ENCODE measurements at regions not wholly inside any gene's neighbourhood (a gene's known extent, or its start where the extent isn't known, plus 50 kb on each side); places are given as distances from the start of the nearest gene placed in this dataset.

DNA sequence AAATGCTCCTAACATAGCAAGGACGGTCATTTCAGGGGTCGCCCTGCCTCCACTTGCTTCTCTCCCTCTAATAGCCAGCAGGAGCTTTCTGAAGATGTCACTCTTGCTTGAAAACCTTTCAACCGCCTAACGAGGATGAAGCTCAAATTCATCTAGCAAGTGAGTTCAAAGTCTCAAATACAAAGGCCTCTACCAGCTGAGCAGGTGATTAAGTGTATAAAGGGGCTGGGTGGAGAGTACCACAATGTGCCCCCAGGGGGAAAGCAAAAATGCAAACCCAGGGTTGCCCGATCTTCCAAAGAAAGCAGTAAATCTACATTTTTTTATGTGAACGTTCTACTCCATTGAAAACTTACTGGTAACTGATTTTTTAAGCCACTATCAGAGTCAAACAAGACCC, 50.4 kb upstream of the GRIP2 start:
- no peak overlapping the region for H2AFZ ChIP-seq (ENCODE audit: low read length)
- H3K27me3 ChIP-seq (ENCODE audit: control insufficient read depth, insufficient read depth, low read length), result no peaks in the 10 kb centered on the region
- H3K36me3 ChIP-seq (ENCODE audit: control insufficient read depth, insufficient read depth, low read length), result no peaks in the 10 kb centered on the region
- no peak overlapping the region for H3K9ac ChIP-seq (ENCODE audit: insufficient read depth, low read length)
- no peaks in the 10 kb centered on the region for H3K9me3 ChIP-seq (ENCODE audit: control insufficient read depth, insufficient read depth, low read depth, low read length)
- H3K27ac ChIP-seq (ENCODE audit: insufficient read depth, low read length), result no peak overlapping the region
- no peak overlapping the region for H3K4me2 ChIP-seq (ENCODE audit: extremely low read depth, insufficient read depth, low read length)
- H3K4me3 ChIP-seq (replicated peaks in 1 of 4; ENCODE audit: control extremely low read depth in 1 of 4, insufficient read depth in 1 of 4, low read depth in 3 of 4, low read length in 4 of 4), result no peak overlapping the region
- no peaks in the 10 kb centered on the region for H3K79me2 ChIP-seq (ENCODE audit: control insufficient read depth, insufficient read depth, low read length)
- no peaks in the 10 kb centered on the region for H3K4me1 ChIP-seq (ENCODE audit: control insufficient read depth, extremely low read depth, insufficient read depth, low read length)
- no peak for DNase-seq (ENCODE audit: low read depth in 2 of 2)
- H4K20me1 ChIP-seq (ENCODE audit: control insufficient read depth, extremely low read depth, insufficient read depth, low read length), result no peaks in the 10 kb centered on the region
- TF ChIP-seq, protein P1, sequence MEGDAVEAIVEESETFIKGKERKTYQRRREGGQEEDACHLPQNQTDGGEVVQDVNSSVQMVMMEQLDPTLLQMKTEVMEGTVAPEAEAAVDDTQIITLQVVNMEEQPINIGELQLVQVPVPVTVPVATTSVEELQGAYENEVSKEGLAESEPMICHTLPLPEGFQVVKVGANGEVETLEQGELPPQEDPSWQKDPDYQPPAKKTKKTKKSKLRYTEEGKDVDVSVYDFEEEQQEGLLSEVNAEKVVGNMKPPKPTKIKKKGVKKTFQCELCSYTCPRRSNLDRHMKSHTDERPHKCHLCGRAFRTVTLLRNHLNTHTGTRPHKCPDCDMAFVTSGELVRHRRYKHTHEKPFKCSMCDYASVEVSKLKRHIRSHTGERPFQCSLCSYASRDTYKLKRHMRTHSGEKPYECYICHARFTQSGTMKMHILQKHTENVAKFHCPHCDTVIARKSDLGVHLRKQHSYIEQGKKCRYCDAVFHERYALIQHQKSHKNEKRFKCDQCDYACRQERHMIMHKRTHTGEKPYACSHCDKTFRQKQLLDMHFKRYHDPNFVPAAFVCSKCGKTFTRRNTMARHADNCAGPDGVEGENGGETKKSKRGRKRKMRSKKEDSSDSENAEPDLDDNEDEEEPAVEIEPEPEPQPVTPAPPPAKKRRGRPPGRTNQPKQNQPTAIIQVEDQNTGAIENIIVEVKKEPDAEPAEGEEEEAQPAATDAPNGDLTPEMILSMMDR (conservative IDR thresholded peaks at IDR 0.05 in 1 of 2, IDR thresholded peaks at IDR 0.05 in 1 of 2; ENCODE audit: low read depth in 1 of 2, low read length in 2 of 2), result no peak
- no peak for TF ChIP-seq EZH2 (IDR thresholded peaks at IDR 0.05; ENCODE audit: low read length, missing control alignments)

DNA sequence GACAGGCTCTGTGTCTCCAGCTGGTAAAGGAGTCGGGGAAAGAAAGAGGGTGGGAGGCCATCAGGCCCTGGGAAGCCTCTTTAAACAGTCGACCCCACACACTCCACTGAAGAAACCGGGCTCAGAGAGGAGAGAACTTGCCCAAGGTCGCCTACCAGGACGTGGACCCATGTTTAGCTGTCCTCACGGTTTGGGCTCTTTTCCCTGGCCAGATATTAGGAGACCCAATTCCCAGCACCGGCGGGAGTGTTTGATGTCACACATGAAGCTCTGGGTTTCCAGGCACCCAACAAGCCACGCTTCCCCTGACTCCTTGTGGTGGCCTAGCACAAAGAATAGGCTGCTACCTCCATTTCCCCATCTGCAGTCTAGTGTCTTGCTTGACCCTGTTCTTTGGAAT, 52.2 kb upstream of the GRIP2 start:
- Histone ChIP-seq H3K27ac (ENCODE audit: insufficient read depth, low read length) (no peak overlapping the region), H3K9ac (ENCODE audit: insufficient read depth, low read length) (no peak overlapping the region), H4K20me1 (ENCODE audit: control insufficient read depth, extremely low read depth, insufficient read depth, low read length) (peaks cover 2% of the 10 kb centered on the region), H2AFZ (ENCODE audit: low read length) (no peak overlapping the region), H3K36me3 (ENCODE audit: control insufficient read depth, insufficient read depth, low read length) (no peaks in the 10 kb centered on the region), H3K4me2 (ENCODE audit: extremely low read depth, insufficient read depth, low read length) (no peak overlapping the region), H3K4me3 (replicated peaks in 1 of 4; ENCODE audit: control extremely low read depth in 1 of 4, insufficient read depth in 1 of 4, low read depth in 3 of 4, low read length in 4 of 4) (no peak overlapping the region), H3K4me1 (ENCODE audit: control insufficient read depth, extremely low read depth, insufficient read depth, low read length) (no peaks in the 10 kb centered on the region), H3K79me2 (ENCODE audit: control insufficient read depth, insufficient read depth, low read length) (no peaks in the 10 kb centered on the region), H3K27me3 (ENCODE audit: control insufficient read depth, insufficient read depth, low read length) (no peaks in the 10 kb centered on the region), H3K9me3 (ENCODE audit: control insufficient read depth, insufficient read depth, low read depth, low read length) (no peaks in the 10 kb centered on the region)
- no peak for TF ChIP-seq EZH2 (IDR thresholded peaks at IDR 0.05; ENCODE audit: low read length, missing control alignments)
- TF ChIP-seq, protein P1 (conservative IDR thresholded peaks at IDR 0.05 in 1 of 2, IDR thresholded peaks at IDR 0.05 in 1 of 2; ENCODE audit: low read depth in 1 of 2, low read length in 2 of 2), result no peak
- no peak for DNase-seq (ENCODE audit: low read depth in 2 of 2)

DNA sequence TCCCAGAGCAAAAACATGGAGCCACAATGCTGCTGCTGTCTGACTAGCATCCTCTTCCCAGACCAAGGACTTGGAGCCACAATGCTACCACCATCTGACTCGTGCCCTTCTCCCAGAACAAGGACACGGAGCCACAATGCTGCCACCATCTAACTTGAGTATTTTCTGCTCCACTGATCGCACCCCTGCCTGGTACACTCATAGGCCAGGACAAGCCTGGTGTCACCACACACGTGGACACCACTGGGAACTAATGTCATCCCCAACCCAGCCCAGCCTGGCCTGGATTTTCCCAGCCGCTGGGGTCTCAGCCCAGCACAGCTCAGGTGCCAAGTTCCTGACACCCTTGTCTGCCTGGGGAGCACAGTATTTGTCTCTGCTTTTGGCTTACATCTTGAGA, 52.7 kb upstream of the GRIP2 start:
- Histone ChIP-seq H3K4me3 (replicated peaks in 1 of 4; ENCODE audit: control extremely low read depth in 1 of 4, insufficient read depth in 1 of 4, low read depth in 3 of 4, low read length in 4 of 4) (no peak overlapping the region), H3K9me3 (ENCODE audit: control insufficient read depth, insufficient read depth, low read depth, low read length) (no peaks in the 10 kb centered on the region), H3K4me1 (ENCODE audit: control insufficient read depth, extremely low read depth, insufficient read depth, low read length) (no peaks in the 10 kb centered on the region), H3K4me2 (ENCODE audit: extremely low read depth, insufficient read depth, low read length) (no peak overlapping the region), H3K9ac (ENCODE audit: insufficient read depth, low read length) (no peak overlapping the region), H3K79me2 (ENCODE audit: control insufficient read depth, insufficient read depth, low read length) (no peaks in the 10 kb centered on the region), H2AFZ (ENCODE audit: low read length) (no peak overlapping the region), H3K36me3 (ENCODE audit: control insufficient read depth, insufficient read depth, low read length) (no peaks in the 10 kb centered on the region), H4K20me1 (ENCODE audit: control insufficient read depth, extremely low read depth, insufficient read depth, low read length) (peaks cover 2% of the 10 kb centered on the region), H3K27me3 (ENCODE audit: control insufficient read depth, insufficient read depth, low read length) (no peaks in the 10 kb centered on the region), H3K27ac (ENCODE audit: insufficient read depth, low read length) (no peak overlapping the region)
- DNase-seq (ENCODE audit: low read depth in 2 of 2), result no peak
- TF ChIP-seq, protein P1 (conservative IDR thresholded peaks at IDR 0.05 in 1 of 2, IDR thresholded peaks at IDR 0.05 in 1 of 2; ENCODE audit: low read depth in 1 of 2, low read length in 2 of 2), result no peak
- TF ChIP-seq EZH2 (IDR thresholded peaks at IDR 0.05; ENCODE audit: low read length, missing control alignments), result no peak

Measured in fibroblast of lung (primary cell).